AML-193 (cell line): ENCODE measurements at regions not wholly inside any gene's neighbourhood (a gene's known extent, or its start where the extent isn't known, plus 50 kb on each side); places are given as distances from the start of the nearest gene placed in this dataset.

Experiments
- DNase-seq, 2 experiments: peaks; one replicate each; lab custom pipeline; 2025; lab: John Stamatoyannopoulos, UW

- DNase-seq, result no peak
These were observed 60.0 kb upstream of the SLC13A1 start for GRCh38 chr7:123259759-123260158.
